Lower leg skin (tissue), 4 donors: ENCODE measurements at regions not wholly inside any gene's neighbourhood (a gene's known extent, or its start where the extent isn't known, plus 50 kb on each side); places are given as distances from the start of the nearest gene placed in this dataset.
"Not testable (repeated sequence)": the region's sequence is repeated elsewhere in the genome, so short reads cannot be mapped to it uniquely, and the experiment has no call there.

ENCODE experiments used
- DNase-seq, 2 donors: peaks; one replicate each; pipeline ENCODE4 v3.0.0-alpha.2; 2019; ENCODE audit warnings: low spot score in 2 of 2
- H3K4me3 ChIP-seq: fragments of 200-600 bp; sonication (generic); 2 replicates; pipeline ENCODE4 v1.5.1; 2017; ENCODE audit warnings: mild to moderate bottlenecking, low read depth; ENCODE audit not compliant: poor library complexity, severe bottlenecking
- POLR2A ChIP-seq, 2 donors: fragments of 450-650 bp; IDR thresholded peaks; one replicate each; pipeline ENCODE4 v1.6.1; 2016 to 2017; ENCODE audit warnings: antibody characterized with exemption in 2 of 2, mild to moderate bottlenecking in 1 of 2, moderate library complexity in 1 of 2
- WGBS, 2 donors: methylation state at CpG; one replicate each; pipeline ENCODE4 v1.1.5; 2018; 5-methylcytosine and 5-hydroxymethylcytosine counted together
- intact Hi-C: fragments of 100-400 bp; cut with DNase I; formaldehyde crosslinking; loops from one replicate; pipeline ENCODE4 v1.15.0; 2023; ENCODE audit warnings: low total_unique reads
- TF ChIP-seq, protein P1 (sequence below), 3 donors: fragments of 450-650 bp; IDR thresholded peaks; one replicate each; pipeline ENCODE4 v1.5.1; 2016; ENCODE audit warnings: antibody characterized with exemption in 3 of 3, mild to moderate bottlenecking in 3 of 3, moderate library complexity in 2 of 3

DNA sequence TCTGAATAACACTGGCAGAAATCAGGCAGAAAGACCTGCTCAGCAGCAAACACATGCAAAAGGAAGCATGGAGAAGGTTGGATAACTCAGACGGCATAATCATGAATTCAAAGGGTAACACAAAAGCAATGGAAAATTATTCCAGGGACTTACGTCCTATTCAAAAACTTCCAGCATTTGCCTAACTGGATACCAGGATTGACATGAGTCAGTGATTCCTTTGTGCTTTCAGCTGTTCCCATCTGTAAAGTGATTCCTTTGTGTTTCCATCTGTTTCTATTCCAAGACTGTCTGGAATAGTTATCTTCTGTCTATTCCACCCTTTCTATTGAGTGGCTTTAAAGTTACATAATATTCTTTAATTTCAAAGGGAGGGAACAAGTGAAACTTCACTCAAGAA is 1361.7 kb upstream of the CDH9 start:
- no peak for TF ChIP-seq POLR2A (IDR thresholded peaks at IDR 0.05)
- TF ChIP-seq, protein P1, sequence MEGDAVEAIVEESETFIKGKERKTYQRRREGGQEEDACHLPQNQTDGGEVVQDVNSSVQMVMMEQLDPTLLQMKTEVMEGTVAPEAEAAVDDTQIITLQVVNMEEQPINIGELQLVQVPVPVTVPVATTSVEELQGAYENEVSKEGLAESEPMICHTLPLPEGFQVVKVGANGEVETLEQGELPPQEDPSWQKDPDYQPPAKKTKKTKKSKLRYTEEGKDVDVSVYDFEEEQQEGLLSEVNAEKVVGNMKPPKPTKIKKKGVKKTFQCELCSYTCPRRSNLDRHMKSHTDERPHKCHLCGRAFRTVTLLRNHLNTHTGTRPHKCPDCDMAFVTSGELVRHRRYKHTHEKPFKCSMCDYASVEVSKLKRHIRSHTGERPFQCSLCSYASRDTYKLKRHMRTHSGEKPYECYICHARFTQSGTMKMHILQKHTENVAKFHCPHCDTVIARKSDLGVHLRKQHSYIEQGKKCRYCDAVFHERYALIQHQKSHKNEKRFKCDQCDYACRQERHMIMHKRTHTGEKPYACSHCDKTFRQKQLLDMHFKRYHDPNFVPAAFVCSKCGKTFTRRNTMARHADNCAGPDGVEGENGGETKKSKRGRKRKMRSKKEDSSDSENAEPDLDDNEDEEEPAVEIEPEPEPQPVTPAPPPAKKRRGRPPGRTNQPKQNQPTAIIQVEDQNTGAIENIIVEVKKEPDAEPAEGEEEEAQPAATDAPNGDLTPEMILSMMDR (IDR thresholded peaks at IDR 0.05) = no peak
- H3K4me3 ChIP-seq = no peak overlapping the region
- no peak for DNase-seq
- intact Hi-C loops = no loop called here
- WGBS, 2 donors = 52 to 55% methylated on average over 2 of the region's 2 CpGs

DNA sequence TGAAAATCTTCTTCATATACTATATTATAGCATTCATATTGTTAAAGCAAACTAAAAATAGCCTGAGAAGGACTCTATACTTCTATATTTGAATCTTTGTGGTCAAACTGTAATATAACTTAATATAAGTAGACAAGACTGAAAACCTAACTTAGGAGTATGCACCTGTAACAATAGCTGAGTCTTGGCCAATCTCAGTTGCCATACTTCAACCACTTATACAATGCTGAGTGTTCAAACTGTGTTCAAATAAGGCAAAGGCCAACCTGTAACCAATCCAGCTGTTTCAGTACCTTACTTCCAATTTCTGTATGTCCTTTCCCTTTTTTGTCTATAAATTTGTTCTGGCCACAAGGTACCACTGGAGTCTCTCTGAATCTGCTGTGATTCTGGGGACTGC is 1360.8 kb upstream of the CDH9 start:
- no peak for DNase-seq
- intact Hi-C loops = no loop called here
- TF ChIP-seq POLR2A (IDR thresholded peaks at IDR 0.05) = no peak
- TF ChIP-seq, protein P1 (IDR thresholded peaks at IDR 0.05) = no peak
- H3K4me3 ChIP-seq = no peak overlapping the region

DNA sequence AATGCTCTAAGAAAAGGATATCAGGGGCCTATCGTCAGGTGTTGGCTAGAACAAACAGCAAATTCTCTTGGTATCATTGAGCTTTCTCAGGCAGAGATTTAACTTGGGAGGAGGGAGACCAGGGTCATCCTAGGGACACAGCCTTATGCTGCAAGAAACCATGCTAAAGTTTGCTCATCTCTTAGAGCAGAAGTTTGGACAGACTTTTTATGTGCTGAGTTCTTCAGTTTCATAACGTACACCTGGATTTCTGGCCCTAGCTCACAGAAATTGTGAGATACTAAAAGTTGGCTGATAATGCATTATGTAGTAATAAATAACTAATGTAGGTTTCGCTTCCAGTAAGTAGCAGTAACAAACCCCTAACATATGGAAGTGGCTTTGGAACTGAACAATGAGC is 1359.8 kb upstream of the CDH9 start:
- TF ChIP-seq, protein P1 (IDR thresholded peaks at IDR 0.05) = no peak
- TF ChIP-seq POLR2A (IDR thresholded peaks at IDR 0.05) = no peak

DNA sequence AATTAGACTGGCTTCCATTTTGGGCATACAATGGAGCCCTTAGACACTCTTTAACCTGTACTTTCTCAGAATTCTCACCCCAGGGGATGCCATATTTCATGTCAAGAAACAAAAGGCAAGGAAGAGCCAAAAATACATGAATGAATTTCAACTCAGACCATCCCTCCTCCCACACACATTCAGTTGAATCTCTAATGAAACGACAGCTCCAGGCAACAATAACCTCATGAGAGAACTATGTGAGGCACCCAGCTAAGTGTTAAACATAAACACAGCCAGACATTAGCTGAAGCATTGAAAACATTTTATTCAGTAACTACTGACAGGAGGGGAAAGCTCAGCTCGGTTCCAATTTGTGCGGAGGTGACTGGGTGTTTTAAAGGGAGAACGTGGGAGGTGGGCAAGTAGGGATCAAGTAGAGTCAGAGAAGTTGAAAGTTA is 1359.1 kb upstream of the CDH9 start:
- no peak for DNase-seq
- H3K4me3 ChIP-seq = no peak overlapping the region
- 10 to 29% methylated on average over 4 of the region's 4 CpGs for WGBS, 2 donors
- no peak for TF ChIP-seq POLR2A (IDR thresholded peaks at IDR 0.05)
- TF ChIP-seq, protein P1 (IDR thresholded peaks at IDR 0.05) = no peak
- intact Hi-C loops = no loop called here

More for the DNA sequence above, 1359.8 kb upstream of the CDH9 start:
- intact Hi-C loops = no loop called here
- WGBS, 2 donors = 61 to 73% methylated on average over 3 of the region's 3 CpGs
- no peak overlapping the region for H3K4me3 ChIP-seq
- no peak for DNase-seq

DNA sequence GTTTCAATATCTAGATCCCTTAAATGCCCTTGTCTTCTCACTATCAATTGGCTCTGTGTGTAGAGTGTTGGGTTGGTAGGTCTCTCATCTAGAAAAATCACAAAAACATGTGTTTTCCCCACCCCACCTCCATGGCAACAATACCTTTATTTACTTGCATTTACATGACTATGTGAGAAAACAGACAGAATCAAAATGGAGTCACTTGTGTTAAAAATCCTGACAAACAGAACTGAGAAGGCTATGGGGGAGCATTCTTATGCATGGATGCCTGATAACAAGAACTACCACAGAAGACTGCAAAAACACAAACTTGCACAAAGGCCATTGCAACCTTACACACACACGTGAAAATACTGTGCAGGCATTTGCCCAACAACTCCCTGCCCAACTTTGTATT is 1352.9 kb upstream of the CDH9 start:
- WGBS, 2 donors = 79 to 95% methylated on average over 1 of the region's 1 CpG
- DNase-seq = no peak
- intact Hi-C loops = no loop called here
- no peak for TF ChIP-seq POLR2A (IDR thresholded peaks at IDR 0.05)
- TF ChIP-seq, protein P1 (IDR thresholded peaks at IDR 0.05) = no peak
- H3K4me3 ChIP-seq = no peak overlapping the region

DNA sequence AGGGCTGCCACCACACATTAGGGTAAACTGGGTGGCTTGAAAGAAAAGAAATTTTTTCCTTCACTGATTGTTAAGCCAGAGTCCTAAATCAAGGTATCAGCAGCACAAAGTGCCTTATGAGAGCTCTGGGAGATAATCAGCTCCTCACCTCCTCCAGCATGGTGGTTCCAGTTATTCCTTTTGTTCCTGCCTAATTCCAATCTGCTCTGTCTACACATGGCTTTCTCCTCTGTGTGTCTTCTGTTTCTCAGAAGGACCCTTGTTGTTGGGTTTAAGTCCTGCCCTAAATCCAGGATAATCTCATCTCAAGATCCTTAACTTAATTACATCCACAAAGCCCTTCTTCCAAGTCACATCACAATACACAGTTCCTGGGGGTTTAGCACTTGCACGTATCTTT is 1352.0 kb upstream of the CDH9 start:
- WGBS, 2 donors = 74 to 77% methylated on average over 1 of the region's 1 CpG
- TF ChIP-seq, protein P1 (IDR thresholded peaks at IDR 0.05) = no peak
- TF ChIP-seq POLR2A (IDR thresholded peaks at IDR 0.05) = no peak
- intact Hi-C loops = no loop called here

DNA sequence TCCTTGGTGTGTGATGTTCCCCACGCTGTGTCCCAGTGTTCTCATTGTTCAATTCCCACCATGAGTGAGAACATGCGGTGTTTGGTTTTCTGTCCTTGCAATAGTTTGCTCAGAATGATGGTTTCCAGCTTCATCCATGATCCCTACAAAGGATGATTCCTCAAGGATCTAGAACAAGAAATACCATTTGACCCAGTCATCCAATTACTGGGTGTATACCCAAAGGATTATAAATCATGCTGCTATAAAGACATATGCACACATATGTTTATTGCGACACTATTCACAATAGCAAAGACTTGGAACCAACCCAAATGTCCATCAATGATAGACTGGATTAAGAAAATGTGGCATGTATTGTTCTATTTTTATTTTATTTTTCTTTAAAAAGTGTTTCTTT is 1351.3 kb upstream of the CDH9 start:
- WGBS, 2 donors = 81 to 83% methylated on average over 3 of the region's 3 CpGs
- intact Hi-C loops, H3K4me3 ChIP-seq, DNase-seq: not testable (repeated sequence)

More for the DNA sequence above, 1352.0 kb upstream of the CDH9 start:
- DNase-seq = no peak
- H3K4me3 ChIP-seq = no peak overlapping the region
